Astrocyte of the hippocampus (primary cell): ENCODE measurements at regions not wholly inside any gene's neighbourhood (a gene's known extent, or its start where the extent isn't known, plus 50 kb on each side); places are given as distances from the start of the nearest gene placed in this dataset.
A peak's percentile ranks its signal among the peaks of the same experiment; 100 is the strongest.

ENCODE experiments used
- DNase-seq: peaks from one replicate; pipeline ENCODE4 v3.0.0; 2011; ENCODE audit warnings: low read depth, low spot score

DNA sequence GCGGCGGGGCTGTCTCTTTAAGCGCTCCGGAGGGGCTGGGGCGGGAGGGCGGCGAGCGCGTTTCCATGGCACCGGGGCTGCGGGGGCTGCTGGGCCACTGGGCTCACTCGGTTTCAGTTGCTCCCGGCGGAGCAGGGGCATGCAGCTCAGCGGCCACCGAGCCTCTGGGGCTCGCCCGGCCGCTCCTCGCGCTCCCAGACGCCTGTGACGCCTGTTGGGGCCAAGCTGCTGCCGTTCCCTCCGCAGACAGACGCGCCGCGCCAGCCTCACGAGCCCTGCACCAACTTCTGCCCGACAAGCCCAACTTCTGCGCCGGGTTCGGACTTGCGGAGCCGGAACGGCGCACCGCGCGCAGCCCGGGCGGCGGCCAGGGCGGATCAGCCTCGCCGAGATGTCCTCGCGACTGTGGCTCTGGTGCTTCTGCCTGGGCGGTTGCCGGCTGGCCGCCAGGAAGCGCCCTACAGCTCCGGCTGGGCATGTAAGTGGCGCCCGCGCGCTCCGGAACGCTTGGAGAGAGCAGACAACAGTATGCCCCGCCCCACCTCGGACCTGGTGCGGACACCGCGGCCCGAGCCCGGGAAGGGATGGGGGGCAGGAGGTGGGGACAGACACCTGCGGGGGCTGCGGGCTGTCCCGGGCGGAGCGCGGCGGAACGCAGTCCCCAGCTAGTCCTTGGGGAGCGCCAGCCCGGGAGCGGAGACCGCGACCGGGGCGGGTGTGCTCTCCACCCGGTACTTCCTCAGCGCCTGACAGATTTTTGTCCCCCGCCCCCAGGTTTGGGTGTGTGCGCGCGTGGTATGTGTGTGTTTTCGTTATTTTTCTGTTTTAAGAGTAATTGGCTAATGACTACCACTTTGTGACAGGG, 154.1 kb upstream of the GOLIM4 start:
- peak; percentile 89 for DNase-seq

GRCh38 chr3:168249205-168249549, 153.5 kb upstream of the GOLIM4 start:
- no peak for DNase-seq

DNA sequence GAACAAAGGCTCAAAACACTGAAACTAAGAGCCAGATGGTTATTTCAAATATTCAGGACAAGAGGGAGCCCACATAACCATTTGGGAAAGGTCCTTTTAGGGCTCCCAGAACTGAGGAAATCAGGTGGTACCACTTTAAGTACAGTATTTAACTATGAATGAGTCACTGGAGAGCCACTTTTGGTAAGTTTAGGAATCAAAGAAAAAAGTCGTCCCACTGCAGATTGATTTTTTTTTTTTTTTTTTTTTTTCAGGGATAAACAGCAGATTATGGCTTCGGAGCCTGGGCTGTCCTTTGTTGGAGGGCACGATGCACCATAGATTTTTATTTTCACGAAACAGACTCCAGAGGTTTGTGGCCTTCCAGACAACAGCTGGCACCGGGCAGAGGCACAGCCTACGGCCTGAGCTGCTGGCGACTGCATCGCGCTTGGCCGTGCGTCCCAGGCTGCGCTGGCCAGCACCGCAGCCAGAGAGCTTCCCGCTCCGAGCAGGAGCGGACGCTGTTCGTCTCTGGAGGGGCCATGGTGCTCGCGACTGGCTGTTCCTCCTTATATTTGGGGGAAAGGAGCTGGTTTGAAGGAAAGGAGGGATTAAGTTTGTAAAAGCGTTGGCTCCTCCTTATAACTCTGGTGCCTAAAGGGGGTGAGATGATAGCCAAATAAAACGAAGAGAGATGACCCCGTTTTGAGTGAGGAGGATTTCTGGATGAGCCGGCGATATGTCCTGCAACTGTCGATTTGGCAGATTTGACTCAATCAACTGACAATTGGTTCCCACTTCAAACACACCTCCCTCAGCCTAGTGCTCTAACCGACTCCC, 152.9 kb upstream of the GOLIM4 start:
- peak; percentile 74 for DNase-seq

DNA sequence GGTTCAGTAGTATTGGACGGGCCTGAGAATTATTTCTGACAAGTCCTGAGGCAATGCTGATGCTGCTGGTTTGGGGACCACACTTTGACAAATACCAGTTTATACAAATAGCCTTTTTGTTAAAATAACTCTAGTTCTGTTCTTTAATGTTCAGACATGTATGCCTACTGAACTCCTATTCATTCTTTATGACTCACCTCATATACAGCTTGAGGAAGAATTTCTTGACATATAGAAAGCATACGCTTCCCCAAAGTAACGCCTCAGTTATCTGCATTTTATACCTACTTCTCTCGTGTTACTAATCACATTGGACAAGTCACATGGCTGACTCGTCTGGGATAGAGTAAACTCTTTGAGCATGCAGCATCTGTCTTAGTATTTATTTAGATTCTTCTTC, 145.4 kb upstream of the GOLIM4 start:
- no peak for DNase-seq

- no peak for DNase-seq
Measured at GRCh38 chr3:168239287-168239686, 143.6 kb upstream of the GOLIM4 start.

DNA sequence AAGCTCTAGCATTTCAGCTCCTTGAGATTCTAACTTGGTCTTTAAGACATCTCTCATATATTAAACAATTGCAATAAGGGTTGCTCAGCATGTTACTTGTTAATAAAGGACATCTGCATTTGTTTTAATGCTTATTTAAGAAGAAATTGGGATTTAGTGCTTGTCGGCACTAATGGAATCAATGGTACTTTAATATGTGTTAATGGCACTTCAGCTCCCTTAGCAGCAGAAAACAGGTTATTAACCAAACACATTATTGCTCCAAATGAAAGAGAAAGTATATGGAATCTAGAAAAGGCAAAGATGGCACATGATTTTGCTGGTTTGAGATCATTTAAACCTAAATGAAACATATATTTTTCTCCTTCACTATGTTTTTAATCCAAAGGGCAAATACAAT, 137.3 kb upstream of the GOLIM4 start:
- no peak for DNase-seq

- no peak for DNase-seq
Measured at GRCh38 chr3:168223085-168223484, 127.4 kb upstream of the GOLIM4 start.

DNA sequence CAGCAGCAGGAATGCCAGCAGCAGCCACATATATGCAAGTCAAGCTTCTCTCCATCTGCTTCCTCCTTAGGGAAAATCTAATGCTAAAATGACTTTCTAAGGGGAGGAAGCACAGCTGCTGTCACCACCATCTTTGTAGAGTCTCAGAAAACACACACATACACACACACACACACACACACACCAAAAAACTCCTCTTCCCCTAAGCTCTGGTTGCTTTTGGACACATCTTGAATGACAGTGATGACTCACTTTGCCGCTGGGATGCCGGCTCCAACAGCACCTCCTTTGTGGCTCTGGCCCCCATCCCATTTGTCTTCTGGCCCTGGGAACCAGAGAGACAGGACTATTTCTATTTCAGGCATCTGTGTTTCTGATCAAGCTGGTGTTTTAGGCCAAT, 124.8 kb upstream of the GOLIM4 start:
- DNase-seq = peak; percentile 23

- DNase-seq = no peak
Measured at GRCh38 chr3:168219530-168219929, 123.8 kb upstream of the GOLIM4 start.

DNA sequence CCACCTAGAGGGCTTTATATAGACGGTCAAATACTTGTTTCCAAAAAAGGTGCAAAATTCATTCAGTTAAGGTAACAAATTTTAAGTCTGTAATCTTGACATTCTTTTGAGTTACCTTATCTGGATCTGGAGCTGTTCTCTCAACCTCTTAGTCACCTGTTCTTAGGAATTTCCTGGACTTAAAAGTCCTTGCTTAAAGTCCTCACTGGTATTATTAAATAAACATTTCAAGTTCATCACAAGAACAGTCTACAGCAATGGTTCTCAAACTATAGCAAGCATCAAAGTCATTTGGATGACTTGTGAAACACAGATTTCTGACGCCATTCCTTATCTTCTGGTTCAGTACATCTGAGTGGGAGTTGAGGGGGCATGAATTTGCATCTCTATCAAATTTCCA, 122.9 kb upstream of the GOLIM4 start:
- DNase-seq = no peak

GRCh38 chr3:168216851-168217250, 121.1 kb upstream of the GOLIM4 start:
- no peak for DNase-seq

GRCh38 chr3:168213920-168214319, 118.2 kb upstream of the GOLIM4 start:
- no peak for DNase-seq

- DNase-seq = no peak
Measured at GRCh38 chr3:168212664-168213285, 117.1 kb upstream of the GOLIM4 start.

GRCh38 chr3:168205451-168205850, 109.7 kb upstream of the GOLIM4 start:
- no peak for DNase-seq

DNA sequence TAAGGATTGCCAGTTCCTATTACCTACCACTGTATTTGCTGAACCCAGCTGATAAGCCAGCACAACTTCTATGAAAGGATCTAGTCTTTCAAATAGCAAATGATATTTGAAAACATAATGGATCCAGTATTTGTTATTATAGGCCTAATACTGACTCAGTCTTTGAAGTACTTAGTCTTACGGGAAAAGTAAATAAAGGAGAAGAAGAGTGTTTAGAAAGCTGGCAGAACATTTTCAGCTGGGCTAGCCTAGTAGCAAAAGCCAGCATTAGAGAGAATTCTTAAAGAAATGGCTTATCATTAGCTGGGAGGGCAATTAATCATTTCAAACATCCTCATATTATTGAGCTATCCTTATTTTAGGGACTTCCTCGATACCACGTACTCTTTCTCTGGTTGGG, 101.4 kb upstream of the GOLIM4 start:
- no peak for DNase-seq

DNA sequence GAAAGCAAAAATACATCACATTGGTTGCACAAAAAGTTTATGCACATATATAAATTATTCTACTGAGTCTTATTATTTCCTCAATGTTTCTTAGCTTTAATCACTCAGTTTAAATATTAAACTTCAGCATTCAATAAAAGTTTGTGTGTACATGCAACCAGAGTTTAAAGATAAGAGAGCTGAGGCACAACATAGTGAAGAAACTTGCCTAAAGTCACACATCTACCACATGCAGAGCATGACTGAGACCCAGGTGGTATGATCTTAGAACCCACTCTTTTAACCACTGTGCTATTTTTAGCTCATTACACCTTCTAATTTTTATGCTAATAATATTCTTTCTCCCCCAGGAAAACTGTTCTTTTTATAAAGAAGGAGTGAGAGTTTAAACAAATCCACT, 96.1 kb upstream of the GOLIM4 start:
- DNase-seq = no peak

DNA sequence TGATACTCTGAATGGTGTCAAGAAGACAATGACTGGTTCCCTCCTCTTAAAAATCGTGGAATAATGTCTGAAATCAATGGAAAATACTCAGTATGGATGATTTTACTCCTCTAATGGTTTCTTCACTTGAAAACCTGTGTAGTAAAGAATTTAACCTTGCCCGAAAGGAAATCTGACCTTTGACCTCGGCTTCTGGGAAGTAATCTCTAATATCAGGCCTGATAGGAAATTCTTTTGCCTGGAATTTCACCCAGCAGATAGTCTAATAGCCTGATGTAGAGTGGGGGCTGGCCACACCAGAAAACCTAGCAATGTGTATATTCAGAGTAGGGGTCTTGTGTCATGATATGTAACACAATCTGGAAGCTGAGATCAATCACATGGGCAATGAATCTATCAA, 91.5 kb upstream of the GOLIM4 start:
- DNase-seq = no peak

DNA sequence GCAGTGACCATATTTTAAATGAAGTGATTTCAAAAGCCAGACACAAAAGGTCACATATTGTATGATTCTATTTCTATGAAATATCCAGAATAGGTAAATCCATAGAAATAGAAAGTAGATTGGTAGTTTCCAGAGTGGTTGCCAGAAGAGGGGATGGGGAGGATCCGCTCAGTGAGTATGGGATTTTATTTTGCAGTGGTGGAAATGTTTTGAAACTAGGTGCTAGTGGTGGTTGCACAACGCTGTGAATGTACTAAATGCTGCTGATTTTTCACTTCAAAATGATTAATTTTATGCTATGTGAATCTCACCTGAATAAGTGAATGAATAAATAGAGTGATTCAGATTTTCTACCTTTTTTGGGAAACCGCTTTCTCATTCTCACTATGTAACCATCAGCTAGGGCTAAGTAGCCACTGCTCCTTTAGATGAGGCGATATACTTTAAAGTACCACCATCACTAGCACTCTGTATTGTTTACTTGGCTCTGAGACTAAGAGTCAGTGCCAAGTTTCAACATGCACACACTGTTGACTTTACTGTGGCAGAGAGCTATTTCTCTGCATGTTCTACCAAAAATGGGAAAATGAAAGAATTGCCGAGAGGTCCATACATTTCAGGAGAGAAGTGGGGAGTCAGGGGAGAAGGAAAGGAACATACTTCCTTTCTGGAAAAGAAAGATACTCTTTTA, 90.7 kb upstream of the GOLIM4 start:
- peak; percentile 9 for DNase-seq

- DNase-seq = no peak
Measured at GRCh38 chr3:168183774-168184173, 88.0 kb upstream of the GOLIM4 start.

DNA sequence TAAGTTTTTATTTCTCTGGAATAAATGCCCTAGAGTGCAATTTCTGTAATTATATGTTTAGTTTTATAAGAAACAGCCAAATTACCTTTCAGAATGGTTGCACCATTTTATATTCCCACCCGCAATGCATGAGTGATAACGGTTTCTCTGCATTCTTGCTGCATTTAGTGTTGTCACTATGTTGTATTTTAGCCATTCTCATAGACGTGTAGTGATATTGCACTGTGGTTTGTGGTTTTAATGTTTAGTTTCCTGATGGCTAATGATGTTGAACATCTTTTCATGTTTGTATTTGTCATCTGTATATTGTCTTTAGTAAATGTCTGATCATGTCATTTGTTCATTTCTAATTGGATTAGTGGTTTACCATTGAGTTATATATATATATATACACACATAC, 73.0 kb upstream of the GOLIM4 start:
- no peak for DNase-seq

GRCh38 chr3:168165390-168166269, 69.9 kb upstream of the GOLIM4 start:
- peak; percentile 80 for DNase-seq
